H1 (cell line): ENCODE measurements at regions not wholly inside any gene's neighbourhood (a gene's known extent, or its start where the extent isn't known, plus 50 kb on each side); places are given as distances from the start of the nearest gene placed in this dataset.

Source experiments
- CTCF ChIA-PET: fragments of 300-600 bp; sonication (Branson Sonifier 250); formaldehyde crosslinking; loops from one replicate; lab custom pipeline; 2021; ENCODE audit not compliant: partially characterized antibody; lab: Charles Lee
- POLR2A ChIA-PET: fragments of 300-600 bp; sonication (Branson Sonifier 250); formaldehyde crosslinking; loops from one replicate; lab custom pipeline; 2021; ENCODE audit warnings: inconsistent platforms; ENCODE audit not compliant: partially characterized antibody; lab: Charles Lee
- DNase-seq, 2 experiments: peaks; one replicate each; pipeline versions ENCODE4 v3.0.0 to v3.0.0-alpha.2; 2010 to 2022; ENCODE audit warnings: low spot score in 2 of 2, low read depth in 1 of 2, mixed read lengths in 1 of 2
- FAIRE-seq: peaks from 2 replicates; lab custom pipeline; 2011; peaks lifted over from hg19 to GRCh38; lab: Jason Lieb, UNC
- H2AFZ ChIP-seq: 2 replicates; pipeline ENCODE4 v1.8.1; 2012; ENCODE audit warnings: low read length, inconsistent platforms
- H2AK5ac ChIP-seq: 2 replicates; pipeline ENCODE4 v1.6.1; 2013; ENCODE audit warnings: low read depth, low read length
- H2BK120ac ChIP-seq: replicated peaks from 2 replicates; pipeline ENCODE3; 2013; ENCODE audit warnings: low read depth, low read length, inconsistent platforms
- H2BK12ac ChIP-seq: 2 replicates; pipeline ENCODE4 v1.6.1; 2013; ENCODE audit warnings: low read depth, low read length
- H2BK15ac ChIP-seq: 2 replicates; pipeline ENCODE4 v1.6.1; 2013; ENCODE audit warnings: low read length
- H2BK20ac ChIP-seq: 2 replicates; pipeline ENCODE4 v1.6.1; 2013; ENCODE audit warnings: low read length
- H2BK5ac ChIP-seq: 2 replicates; pipeline ENCODE4 v1.6.1; 2013; ENCODE audit warnings: low read depth, low read length
- H3K14ac ChIP-seq: 2 replicates; pipeline ENCODE4 v1.6.1; 2013; ENCODE audit warnings: inconsistent platforms; ENCODE audit not compliant: insufficient read length
- H3K18ac ChIP-seq: 2 replicates; pipeline ENCODE4 v1.6.1; 2013; ENCODE audit warnings: low read length; ENCODE audit errors: extremely low read depth
- H3K23ac ChIP-seq: 2 replicates; pipeline ENCODE4 v1.6.1; 2013; ENCODE audit warnings: inconsistent platforms; ENCODE audit not compliant: insufficient read length
- H3K23me2 ChIP-seq: 2 replicates; pipeline ENCODE4 v1.6.1; 2013; ENCODE audit warnings: low read depth, low read length
- H3K27ac ChIP-seq: 2 replicates; pipeline ENCODE4 v1.6.1; 2011; ENCODE audit warnings: low read depth, low read length, inconsistent platforms
- H3K27me3 ChIP-seq, 4 experiments: replicated peaks in 1 of 4; 1 replicate in 1 of 4; 2 replicates in 3 of 4; pipeline versions ENCODE4 v1.6.1 to v1.8.1; 2011 to 2013; ENCODE audit warnings: low read length in 3 of 4, mild to moderate bottlenecking in 3 of 4, inconsistent platforms in 2 of 4, mixed read lengths in 2 of 4, moderate library complexity in 1 of 4; ENCODE audit not compliant: control insufficient read depth in 3 of 4, insufficient read depth in 3 of 4; ENCODE audit errors: extremely low read depth in 1 of 4
- H3K36me3 ChIP-seq, 4 experiments: 2 replicates each; pipeline versions ENCODE4 v1.6.1 to v1.8.1; 2011 to 2013; ENCODE audit warnings: mild to moderate bottlenecking in 4 of 4, low read length in 3 of 4, moderate library complexity in 2 of 4, control low read depth in 1 of 4, inconsistent platforms in 1 of 4; ENCODE audit not compliant: insufficient read depth in 4 of 4, control insufficient read depth in 2 of 4
- H3K4ac ChIP-seq: replicated peaks from 2 replicates; pipeline ENCODE3; 2013; ENCODE audit warnings: low read length, low read depth, mixed read lengths, inconsistent platforms; ENCODE audit not compliant: insufficient read length
- H3K4me1 ChIP-seq, 4 experiments: replicated peaks in 1 of 4; 1 replicate in 1 of 4; 2 replicates in 3 of 4; pipeline versions ENCODE4 v1.6.1 to v1.8.1; 2011 to 2013; ENCODE audit warnings: low read length in 3 of 4, inconsistent platforms in 2 of 4, mixed read lengths in 1 of 4; ENCODE audit not compliant: insufficient read depth in 4 of 4, control insufficient read depth in 3 of 4
- H3K4me2 ChIP-seq, 2 experiments: 2 replicates each; pipeline versions ENCODE4 v1.6.1 to v1.8.1; 2011 to 2013; ENCODE audit warnings: low read depth in 2 of 2, low read length in 2 of 2, control low read depth in 1 of 2, inconsistent platforms in 1 of 2, mild to moderate bottlenecking in 1 of 2; ENCODE audit not compliant: insufficient read depth in 1 of 2
- H3K4me3 ChIP-seq, 4 experiments: fragments of 200-600, 300-600 bp in 1 of 4; sonication (generic), shearing (Covaris generic), sonication (Bioruptor Twin) in 1 of 4; 2 replicates each; pipeline versions ENCODE4 v1.5.1 to v1.8.1; 2011 to 2016; ENCODE audit warnings: low read length in 4 of 4, low read depth in 3 of 4, control low read depth in 2 of 4, inconsistent platforms in 2 of 4, mild to moderate bottlenecking in 2 of 4, mixed read lengths in 1 of 4, moderate library complexity in 1 of 4; ENCODE audit not compliant: insufficient read depth in 2 of 4; ENCODE audit errors: extremely low read depth in 1 of 4
- H3K56ac ChIP-seq: replicated peaks from 2 replicates; pipeline ENCODE3; 2013; ENCODE audit warnings: low read depth, mild to moderate bottlenecking, mixed read lengths, low read length, inconsistent platforms; ENCODE audit not compliant: insufficient read length
- H3K79me1 ChIP-seq: 2 replicates; pipeline ENCODE4 v1.6.1; 2013; ENCODE audit warnings: low read depth, low read length, control low read depth
- H3K79me2 ChIP-seq, 2 experiments: 2 replicates each; pipeline versions ENCODE4 v1.6.1 to v1.8.1; 2012 to 2013; ENCODE audit warnings: low read length in 2 of 2, mild to moderate bottlenecking in 2 of 2, inconsistent platforms in 1 of 2; ENCODE audit not compliant: insufficient read depth in 2 of 2, control insufficient read depth in 1 of 2
- H3K9ac ChIP-seq, 4 experiments: replicated peaks in 1 of 4; 1 replicate in 1 of 4; 2 replicates in 3 of 4; pipeline versions ENCODE4 v1.6.1 to v1.8.1; 2011 to 2013; ENCODE audit warnings: low read depth in 3 of 4, low read length in 3 of 4, control low read depth in 2 of 4, mild to moderate bottlenecking in 2 of 4, moderate library complexity in 2 of 4, inconsistent platforms in 1 of 4; ENCODE audit errors: extremely low read depth in 1 of 4
- H3K9me3 ChIP-seq, 2 experiments: 2 replicates each; pipeline versions ENCODE4 v1.6.1 to v1.8.1; 2012 to 2013; ENCODE audit warnings: mild to moderate bottlenecking in 2 of 2, moderate library complexity in 2 of 2, control low read depth in 1 of 2, inconsistent platforms in 1 of 2, low read depth in 1 of 2, low read length in 1 of 2, mixed read lengths in 1 of 2; ENCODE audit not compliant: insufficient read depth in 2 of 2
- H4K20me1 ChIP-seq, 2 experiments: replicated peaks in 1 of 2; 2 replicates each; pipeline versions ENCODE3 to v1.8.1; 2011 to 2013; ENCODE audit warnings: inconsistent platforms in 2 of 2, low read length in 2 of 2, mild to moderate bottlenecking in 1 of 2; ENCODE audit not compliant: insufficient read depth in 2 of 2, control insufficient read depth in 1 of 2
- H4K5ac ChIP-seq: 2 replicates; pipeline ENCODE4 v1.6.1; 2013; ENCODE audit warnings: low read length, low read depth, mixed read lengths, inconsistent platforms; ENCODE audit not compliant: insufficient read length
- H4K8ac ChIP-seq: 2 replicates; pipeline ENCODE4 v1.8.0; 2013; ENCODE audit warnings: mild to moderate bottlenecking, moderate library complexity, low read length, inconsistent platforms; ENCODE audit not compliant: insufficient read depth; ENCODE audit errors: extremely low read depth
- H4K91ac ChIP-seq: replicated peaks from 2 replicates; pipeline ENCODE3; 2013; ENCODE audit warnings: low read length, mixed read lengths, inconsistent platforms; ENCODE audit not compliant: insufficient read length
- BRCA1 ChIP-seq: IDR thresholded peaks from 2 replicates; pipeline ENCODE4 v1.6.1; 2012; ENCODE audit warnings: low read depth, low read length, improper control_type of control experiment
- HDAC2 ChIP-seq, 2 experiments: fragments of 300-600 bp in 1 of 2; sonication (generic) in 1 of 2; IDR thresholded peaks; 2 replicates each; pipeline ENCODE4 v1.6.1; 2011 to 2012; ENCODE audit warnings: low read depth in 2 of 2, low read length in 2 of 2, mild to moderate bottlenecking in 2 of 2, moderate library complexity in 2 of 2, borderline replicate concordance in 1 of 2, inconsistent platforms in 1 of 2
- MAFK ChIP-seq: IDR thresholded peaks from 2 replicates; pipeline ENCODE4 v1.6.1; 2012; ENCODE audit warnings: low read depth, mild to moderate bottlenecking, improper control_type of control experiment, low read length
- SP4 ChIP-seq: IDR thresholded peaks from 2 replicates; pipeline ENCODE4 v1.6.1; 2012; ENCODE audit warnings: low read length, inconsistent platforms
- YY1 ChIP-seq: IDR thresholded peaks from 2 replicates; pipeline ENCODE4 v1.6.1; 2011; ENCODE audit warnings: low read depth, mild to moderate bottlenecking, low read length
- WGBS, 2 experiments: shearing (Covaris generic) in 1 of 2; methylation state at CpG; one replicate each; pipeline versions ENCODE4 v1.1.6 to v1.1.7; 2013 to 2015; ENCODE audit warnings: low lambda C conversion rate in 2 of 2, mixed read lengths in 2 of 2, inconsistent platforms in 1 of 2, low coverage in 1 of 2, missing lambda C conversion rate in 1 of 2; ENCODE audit not compliant: insufficient replicate concordance in 2 of 2, insufficient coverage in 1 of 2, insufficient read length in 1 of 2; ENCODE audit errors: extremely low coverage in 1 of 2, missing lambda C conversion rate in 1 of 2; 5-methylcytosine and 5-hydroxymethylcytosine counted together
- TF ChIP-seq, protein P1 (sequence below), 3 experiments: IDR thresholded peaks; 1 replicate in 2 of 3; 2 replicates in 1 of 3; pipeline versions ENCODE4 v1.5.1 to v1.6.1; 2011; ENCODE audit warnings: low read length in 3 of 3, mild to moderate bottlenecking in 3 of 3, inconsistent platforms in 2 of 3, low read depth in 1 of 3, moderate library complexity in 1 of 3; ENCODE audit not compliant: insufficient read depth in 1 of 3; ENCODE audit errors: control extremely low read depth in 1 of 3

DNA sequence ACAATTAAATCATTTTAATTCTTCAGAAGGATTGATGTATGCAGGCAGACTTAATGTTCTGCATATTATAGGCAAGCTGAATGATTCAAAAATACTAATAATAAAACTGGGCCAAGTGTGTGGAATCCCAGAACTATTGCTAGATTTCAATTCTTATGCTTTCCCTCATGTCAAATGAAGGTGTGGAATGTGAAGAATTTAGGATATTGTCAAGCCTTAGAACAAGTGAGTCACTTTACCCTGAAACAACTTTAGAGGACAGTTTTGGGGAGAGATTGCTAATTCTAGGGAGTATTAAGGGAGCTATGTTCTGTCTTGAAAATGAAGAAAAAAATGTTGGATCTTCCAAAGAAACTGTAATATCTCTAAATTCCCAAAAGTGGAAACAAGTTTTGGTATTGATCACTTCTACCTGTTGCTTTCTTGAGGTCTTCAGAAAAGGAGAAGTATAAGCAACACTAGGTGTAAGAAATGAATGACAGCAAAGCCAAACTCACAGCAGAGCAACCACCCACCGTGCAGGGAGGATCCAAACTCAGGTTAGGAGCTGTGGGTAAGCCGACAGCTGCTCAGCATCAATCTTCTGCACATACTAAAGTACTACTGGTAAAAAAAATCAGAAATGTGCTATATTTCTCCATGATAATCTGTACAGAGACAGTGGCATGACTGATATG lies 818.1 kb downstream of the SLC4A3 start:
- Histone ChIP-seq H2BK5ac (no peak overlapping the region), H3K23ac (no peak overlapping the region), H4K8ac (no peak overlapping the region), H3K9ac (no peak overlapping the region), H3K14ac (no peak overlapping the region), H3K27ac (no peak overlapping the region), H3K4ac (no peak overlapping the region), H3K9me3 (no peaks in the 10 kb centered on the region), H3K79me1 (no peaks in the 10 kb centered on the region), H2AFZ (no peak overlapping the region), H3K4me2 (no peak overlapping the region), H3K23me2 (no peaks in the 10 kb centered on the region), H3K56ac (no peak overlapping the region), H4K91ac (no peak overlapping the region), H3K36me3 (no peaks in the 10 kb centered on the region), H2BK15ac (no peak overlapping the region), H2BK12ac (no peak overlapping the region), H4K5ac (no peak overlapping the region), H2AK5ac (no peak overlapping the region), H2BK120ac (no peak overlapping the region), H3K27me3 (no peaks in the 10 kb centered on the region), H3K18ac (no peak overlapping the region), H4K20me1 (no peaks in the 10 kb centered on the region)
- FAIRE-seq (no peak), DNase-seq (no peak)
- 100% methylated on average over 2 of the region's 2 CpGs; no CpG with 5 or more reads in 1 of the 2 experiments for WGBS, 2 experiments
- ChIA-PET CTCF (interaction anchor here (0.7 to 2.1 kb wide), 2 partner anchors 11 to 284 kb away, joined by 3 to 5 read pairs; no protein-coding TSS in a partner anchor), POLR2A (no interaction called here)
- TF ChIP-seq MAFK (no peak), SP4 (no peak), BRCA1 (no peak), YY1 (no peak), HDAC2 (IDR thresholded peaks at IDR 0.05; ENCODE audit: borderline replicate concordance in 1 of 2, low read depth in 2 of 2, low read length in 2 of 2) (no peak)
- TF ChIP-seq, protein P1, sequence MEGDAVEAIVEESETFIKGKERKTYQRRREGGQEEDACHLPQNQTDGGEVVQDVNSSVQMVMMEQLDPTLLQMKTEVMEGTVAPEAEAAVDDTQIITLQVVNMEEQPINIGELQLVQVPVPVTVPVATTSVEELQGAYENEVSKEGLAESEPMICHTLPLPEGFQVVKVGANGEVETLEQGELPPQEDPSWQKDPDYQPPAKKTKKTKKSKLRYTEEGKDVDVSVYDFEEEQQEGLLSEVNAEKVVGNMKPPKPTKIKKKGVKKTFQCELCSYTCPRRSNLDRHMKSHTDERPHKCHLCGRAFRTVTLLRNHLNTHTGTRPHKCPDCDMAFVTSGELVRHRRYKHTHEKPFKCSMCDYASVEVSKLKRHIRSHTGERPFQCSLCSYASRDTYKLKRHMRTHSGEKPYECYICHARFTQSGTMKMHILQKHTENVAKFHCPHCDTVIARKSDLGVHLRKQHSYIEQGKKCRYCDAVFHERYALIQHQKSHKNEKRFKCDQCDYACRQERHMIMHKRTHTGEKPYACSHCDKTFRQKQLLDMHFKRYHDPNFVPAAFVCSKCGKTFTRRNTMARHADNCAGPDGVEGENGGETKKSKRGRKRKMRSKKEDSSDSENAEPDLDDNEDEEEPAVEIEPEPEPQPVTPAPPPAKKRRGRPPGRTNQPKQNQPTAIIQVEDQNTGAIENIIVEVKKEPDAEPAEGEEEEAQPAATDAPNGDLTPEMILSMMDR (IDR thresholded peaks at IDR 0.05; ENCODE audit: control extremely low read depth in 1 of 3, insufficient read depth in 1 of 3, low read depth in 1 of 3, low read length in 3 of 3) = no peak
- TF ChIP-seq, all 59 proteins: peak for 0
- H2BK20ac ChIP-seq = no peak overlapping the region
- H3K4me3 ChIP-seq = no peak overlapping the region
- H3K79me2 ChIP-seq = no peaks in the 10 kb centered on the region
- H3K4me1 ChIP-seq = peaks cover 0 to 3% (median 0%) of the 10 kb centered on the region in 4 experiments; a peak in 1 of 7 replicates
